ENCODE measurements at regions not wholly inside any gene's neighbourhood (a gene's known extent, or its start where the extent isn't known, plus 50 kb on each side); places are given as distances from the start of the nearest gene placed in this dataset.

DNA sequence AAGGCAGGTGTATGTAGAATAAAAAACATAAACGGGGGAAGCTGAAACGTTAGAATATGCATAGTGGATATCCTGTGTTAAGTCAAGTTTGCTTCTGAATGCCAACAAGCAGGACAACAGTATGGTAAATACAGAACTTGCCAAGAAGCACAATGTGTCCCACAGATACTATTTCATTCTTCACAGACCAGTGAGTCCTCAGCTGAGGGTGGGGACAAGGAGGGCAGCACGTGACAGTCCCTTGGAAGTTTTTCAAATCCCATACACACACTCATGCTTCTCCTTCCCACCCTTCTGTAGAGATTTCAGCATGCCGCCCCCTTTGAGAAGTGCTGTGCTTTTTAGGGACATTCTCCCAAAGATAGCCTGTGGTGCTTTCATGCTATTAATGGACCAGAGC, 268.5 kb upstream of the ECI2 start:
- WGBS, 2 experiments (ENCODE audit: low coverage in 1 of 2, low lambda C conversion rate in 2 of 2, missing lambda C conversion rate in 2 of 2): 53 to 58% methylated on average over 4 of the region's 4 CpGs
- in situ Hi-C loops (cut with MboI): no loop called here
- H3K4me2 ChIP-seq (ENCODE audit: unreplicated experiment): no peak overlapping the region
- no peaks in the 10 kb centered on the region for H4K20me1 ChIP-seq (ENCODE audit: insufficient read depth)
- H3K4me1 ChIP-seq (ENCODE audit: insufficient read depth): peaks cover 14% of the 10 kb centered on the region
- no peaks in the 10 kb centered on the region for H3K36me3 ChIP-seq (ENCODE audit: low read depth)
- H3K27me3 ChIP-seq (replicated peaks; ENCODE audit: insufficient read depth): no peaks in the 10 kb centered on the region
- peak; percentile 24 for DNase-seq
- no peaks in the 10 kb centered on the region for H3F3A ChIP-seq (ENCODE audit: insufficient read depth)
- no peak overlapping the region for H3K9ac ChIP-seq
- H3K9me3 ChIP-seq (ENCODE audit: low read depth): no peaks in the 10 kb centered on the region
- TF ChIP-seq EZH2 (IDR thresholded peaks at IDR 0.05; ENCODE audit: insufficient read depth, poor library complexity, severe bottlenecking): no peak
- TF ChIP-seq EZH2phosphoT487 (IDR thresholded peaks at IDR 0.05; ENCODE audit: insufficient read depth, low read depth): no peak
- H3K9me2 ChIP-seq (ENCODE audit: insufficient read depth): no peaks in the 10 kb centered on the region
- H2AFZ ChIP-seq: no peak overlapping the region
- H3K79me2 ChIP-seq (ENCODE audit: insufficient read depth): no peaks in the 10 kb centered on the region
- H3K27ac ChIP-seq: no peak overlapping the region
- no peak overlapping the region for H3K4me3 ChIP-seq

DNA sequence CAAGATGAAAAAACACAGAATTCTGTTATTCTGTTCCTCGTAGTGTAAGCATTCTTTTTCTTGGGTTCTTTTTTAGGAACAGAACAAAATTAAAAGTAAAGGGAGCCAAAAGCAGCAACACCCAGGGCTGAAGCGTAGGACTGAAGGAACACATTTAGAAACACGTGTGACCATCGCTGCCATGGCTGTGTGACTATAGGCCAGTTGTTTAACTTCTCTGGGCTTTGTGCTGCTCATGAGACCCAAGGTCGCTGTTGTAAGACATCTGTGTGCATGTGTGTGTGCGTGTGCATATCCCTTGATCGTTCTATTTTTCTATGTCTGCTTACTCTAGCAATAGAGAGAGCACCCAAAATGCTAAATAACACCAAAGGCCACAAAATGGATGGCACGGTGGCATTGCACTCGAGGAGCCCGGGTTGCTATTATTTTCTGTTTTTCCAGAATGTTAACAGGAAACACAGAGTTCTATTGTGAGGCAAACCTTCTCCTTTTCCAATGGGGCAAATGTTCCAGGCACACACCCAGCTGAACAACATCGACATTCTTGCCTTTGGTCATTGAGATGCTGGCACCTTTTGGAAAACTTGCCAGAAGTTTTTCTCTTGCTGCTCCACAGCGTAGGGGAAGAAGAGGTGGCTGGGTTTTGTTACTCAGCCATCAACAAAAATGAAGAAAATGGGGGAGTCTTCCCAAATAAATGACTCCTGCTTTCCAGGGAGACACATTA, 267.8 kb upstream of the ECI2 start:
- peak overlapping the region; percentile 23 for H3K4me2 ChIP-seq (ENCODE audit: unreplicated experiment)
- TF ChIP-seq EZH2 (IDR thresholded peaks at IDR 0.05; ENCODE audit: insufficient read depth, poor library complexity, severe bottlenecking) (no peak), EZH2phosphoT487 (IDR thresholded peaks at IDR 0.05; ENCODE audit: insufficient read depth, low read depth) (no peak)

DNA sequence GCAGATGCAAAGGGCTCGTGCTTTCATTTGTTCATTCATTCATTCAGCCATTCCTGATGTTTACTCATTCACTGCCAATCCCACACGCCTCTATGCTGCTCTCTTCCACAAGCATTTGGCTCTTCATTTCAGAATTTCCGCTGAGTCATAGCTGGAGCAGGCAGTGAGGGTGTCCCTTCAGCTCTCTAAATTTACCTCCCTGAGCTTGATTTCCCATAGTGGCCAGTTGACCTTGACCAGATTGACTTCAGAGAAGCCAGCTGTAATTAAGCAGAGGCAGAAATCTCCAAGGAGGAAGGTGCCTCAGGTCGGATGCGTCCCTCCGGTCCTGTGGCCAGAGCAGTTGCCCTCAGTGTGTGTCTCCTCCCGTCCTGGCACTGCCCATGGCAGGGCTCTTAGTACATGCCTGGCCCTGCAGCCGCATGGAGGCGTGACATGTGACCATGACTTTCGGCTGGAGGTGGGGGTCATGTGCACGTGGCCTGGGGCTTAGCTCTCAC, 267.2 kb upstream of the ECI2 start:
- Histone ChIP-seq H3K4me3 (peak overlapping the region; percentile 9), H3K36me3 (ENCODE audit: low read depth) (no peaks in the 10 kb centered on the region), H4K20me1 (ENCODE audit: insufficient read depth) (no peaks in the 10 kb centered on the region), H3K4me2 (ENCODE audit: unreplicated experiment) (peak overlapping the region; percentile 23), H3K4me1 (ENCODE audit: insufficient read depth) (peaks cover 14% of the 10 kb centered on the region), H3F3A (ENCODE audit: insufficient read depth) (no peaks in the 10 kb centered on the region), H3K9me2 (ENCODE audit: insufficient read depth) (no peaks in the 10 kb centered on the region), H3K9me3 (ENCODE audit: low read depth) (no peaks in the 10 kb centered on the region), H3K27ac (peak overlapping the region; percentile 62), H3K9ac (peak overlapping the region; percentile 46), H3K27me3 (replicated peaks; ENCODE audit: insufficient read depth) (no peaks in the 10 kb centered on the region), H3K79me2 (ENCODE audit: insufficient read depth) (no peaks in the 10 kb centered on the region), H2AFZ (peak overlapping the region; percentile 55)
- no peak for TF ChIP-seq EZH2phosphoT487 (IDR thresholded peaks at IDR 0.05; ENCODE audit: insufficient read depth, low read depth)
- no peak for TF ChIP-seq EZH2 (IDR thresholded peaks at IDR 0.05; ENCODE audit: insufficient read depth, poor library complexity, severe bottlenecking)
- peak; percentile 93 for DNase-seq
- 2 to 8% methylated on average over 11 of the region's 11 CpGs for WGBS, 2 experiments (ENCODE audit: low coverage in 1 of 2, low lambda C conversion rate in 2 of 2, missing lambda C conversion rate in 2 of 2)
- in situ Hi-C loops (cut with MboI): no loop called here

More for the DNA sequence above, 267.8 kb upstream of the ECI2 start:
- Histone ChIP-seq H3K4me3 (peak overlapping the region; percentile 9), H4K20me1 (ENCODE audit: insufficient read depth) (no peaks in the 10 kb centered on the region), H3K79me2 (ENCODE audit: insufficient read depth) (no peaks in the 10 kb centered on the region), H3K4me1 (ENCODE audit: insufficient read depth) (peaks cover 14% of the 10 kb centered on the region), H3K9me2 (ENCODE audit: insufficient read depth) (no peaks in the 10 kb centered on the region), H2AFZ (peak overlapping the region; percentile 55; the same call in 1 of the 2 replicates), H3K27me3 (replicated peaks; ENCODE audit: insufficient read depth) (no peaks in the 10 kb centered on the region), H3K9ac (peak overlapping the region; percentile 46), H3F3A (ENCODE audit: insufficient read depth) (no peaks in the 10 kb centered on the region), H3K36me3 (ENCODE audit: low read depth) (no peaks in the 10 kb centered on the region), H3K9me3 (ENCODE audit: low read depth) (no peaks in the 10 kb centered on the region), H3K27ac (peak overlapping the region; percentile 62)
- no peak for DNase-seq
- in situ Hi-C loops (cut with MboI): no loop called here
- 70 to 71% methylated on average over 12 of the region's 12 CpGs for WGBS, 2 experiments (ENCODE audit: low coverage in 1 of 2, low lambda C conversion rate in 2 of 2, missing lambda C conversion rate in 2 of 2)

DNA sequence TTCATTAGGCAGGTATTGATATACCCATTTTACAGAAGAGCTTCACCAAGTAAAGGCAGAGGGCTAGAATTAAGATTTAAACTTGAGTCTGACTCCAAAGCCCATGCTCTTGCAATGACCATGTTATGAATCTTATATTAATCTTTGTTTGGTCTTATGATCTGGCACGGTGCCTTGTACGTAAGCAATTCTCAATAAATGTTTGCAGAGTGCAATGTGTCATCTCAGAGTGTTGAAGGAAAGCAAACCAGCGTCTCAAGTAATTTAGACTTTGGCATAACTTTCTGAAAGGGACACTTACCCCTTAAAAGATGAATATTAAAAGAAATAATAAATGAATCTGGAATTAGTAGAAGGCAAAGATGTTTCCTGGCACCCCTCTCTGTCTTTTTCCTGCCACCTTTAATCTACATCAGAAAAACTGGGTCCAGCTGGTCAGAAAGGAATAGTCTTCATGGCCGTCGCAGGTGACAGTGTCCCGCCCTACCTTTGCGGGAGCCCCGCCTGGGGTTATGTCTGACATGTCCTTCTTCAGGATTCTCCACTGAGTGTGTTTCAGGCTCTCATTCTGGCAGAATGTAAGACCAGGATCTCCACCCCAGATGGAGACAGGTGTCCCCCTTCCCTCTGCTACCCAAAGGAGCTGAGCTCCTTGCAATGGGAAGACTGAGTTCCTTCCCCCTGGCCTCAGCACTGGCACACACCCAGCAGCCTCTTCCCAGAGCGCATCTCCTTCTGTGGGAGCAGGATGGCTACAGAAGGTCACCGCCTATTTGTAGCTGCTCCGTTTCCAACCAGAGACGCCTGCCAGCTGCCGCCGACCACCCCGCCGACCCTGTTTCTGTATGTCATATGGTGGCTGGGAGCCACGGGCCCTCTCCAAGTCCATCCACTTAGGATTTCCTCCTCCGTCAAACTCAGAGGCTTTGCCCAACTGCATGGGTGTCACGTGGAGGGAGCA, 266.3 kb upstream of the ECI2 start:
- H3K4me3 ChIP-seq: no peak overlapping the region
- no peaks in the 10 kb centered on the region for H3F3A ChIP-seq (ENCODE audit: insufficient read depth)
- H3K36me3 ChIP-seq (ENCODE audit: low read depth): no peaks in the 10 kb centered on the region
- peak overlapping the region; percentile 23 for H3K4me2 ChIP-seq (ENCODE audit: unreplicated experiment)
- H3K9me2 ChIP-seq (ENCODE audit: insufficient read depth): no peaks in the 10 kb centered on the region
- TF ChIP-seq EZH2phosphoT487 (IDR thresholded peaks at IDR 0.05; ENCODE audit: insufficient read depth, low read depth): no peak
- no peak for TF ChIP-seq EZH2 (IDR thresholded peaks at IDR 0.05; ENCODE audit: insufficient read depth, poor library complexity, severe bottlenecking)
- H3K27me3 ChIP-seq (replicated peaks; ENCODE audit: insufficient read depth): no peaks in the 10 kb centered on the region
- peak; percentile 37 for DNase-seq
- H3K79me2 ChIP-seq (ENCODE audit: insufficient read depth): no peaks in the 10 kb centered on the region
- no peaks in the 10 kb centered on the region for H4K20me1 ChIP-seq (ENCODE audit: insufficient read depth)
- H3K27ac ChIP-seq: no peak overlapping the region
- in situ Hi-C loops (cut with MboI): no loop called here
- H3K9me3 ChIP-seq (ENCODE audit: low read depth): no peaks in the 10 kb centered on the region
- peaks cover 14% of the 10 kb centered on the region for H3K4me1 ChIP-seq (ENCODE audit: insufficient read depth)
- no peak overlapping the region for H2AFZ ChIP-seq
- WGBS, 2 experiments (ENCODE audit: low coverage in 1 of 2, low lambda C conversion rate in 2 of 2, missing lambda C conversion rate in 2 of 2): 48 to 60% methylated on average over 19 of the region's 19 CpGs
- no peak overlapping the region for H3K9ac ChIP-seq

Measured in GM23248 (cell line).